Astrocyte of the spinal cord (primary cell): ENCODE measurements at regions not wholly inside any gene's neighbourhood (a gene's known extent, or its start where the extent isn't known, plus 50 kb on each side); places are given as distances from the start of the nearest gene placed in this dataset.

Experiments
- DNase-seq: peaks from one replicate; pipeline ENCODE4 v3.0.0; 2011; ENCODE audit warnings: low read depth, low spot score
- H3K4me3 ChIP-seq: 2 replicates; pipeline ENCODE4 v1.5.1; 2011; ENCODE audit warnings: low read depth, mild to moderate bottlenecking, low read length, moderate library complexity
- CTCF ChIP-seq: IDR thresholded peaks from 2 replicates; pipeline ENCODE4 v1.5.1; 2012; ENCODE audit warnings: low read depth, mild to moderate bottlenecking, low read length, inconsistent platforms
- in situ Hi-C: cut with HindIII; loops from 2 replicates; pipeline ENCODE4 v1.10.0; 2017; ENCODE audit warnings: low sequenced_read_pairs

GRCh38 chr10:109706026-109706560, 217.2 kb downstream of the XPNPEP1 start:
- no peak for DNase-seq
- in situ Hi-C loops = no loop called here
- no peak overlapping the region for H3K4me3 ChIP-seq
- TF ChIP-seq CTCF = no peak

- H3K4me3 ChIP-seq = no peak overlapping the region
- in situ Hi-C loops = no loop called here
- TF ChIP-seq CTCF = no peak
- DNase-seq = no peak
Observed at GRCh38 chr10:109701633-109702215, 221.6 kb downstream of the XPNPEP1 start.

GRCh38 chr10:109698882-109699664, 224.2 kb downstream of the XPNPEP1 start:
- no peak overlapping the region for H3K4me3 ChIP-seq
- in situ Hi-C loops = no loop called here
- DNase-seq = no peak
- TF ChIP-seq CTCF = no peak

GRCh38 chr10:109698086-109698485, 225.2 kb downstream of the XPNPEP1 start:
- TF ChIP-seq CTCF = no peak
- DNase-seq = no peak
- H3K4me3 ChIP-seq = no peak overlapping the region
- in situ Hi-C loops = no loop called here

GRCh38 chr10:109696981-109697775, 226.1 kb downstream of the XPNPEP1 start:
- in situ Hi-C loops = no loop called here
- TF ChIP-seq CTCF = no peak
- H3K4me3 ChIP-seq = no peak overlapping the region
- no peak for DNase-seq

- in situ Hi-C loops = no loop called here
- DNase-seq = no peak
- TF ChIP-seq CTCF = no peak
Observed at GRCh38 chr10:109696462-109696861, 226.8 kb downstream of the XPNPEP1 start.

More at GRCh38 chr10:109696462-109696861, 226.8 kb downstream of the XPNPEP1 start:
- H3K4me3 ChIP-seq = no peak overlapping the region
